Glutamatergic neuron (in vitro differentiated cells): ENCODE measurements at regions not wholly inside any gene's neighbourhood (a gene's known extent, or its start where the extent isn't known, plus 50 kb on each side); places are given as distances from the start of the nearest gene placed in this dataset.

ENCODE experiments used
- DNase-seq: peaks from one replicate; pipeline ENCODE4 v3.0.0; 2022
- H3K27ac Mint-ChIP-seq: one replicate; pipeline ENCODE4 v1.8.0; 2020; ENCODE audit warnings: mild to moderate bottlenecking, mixed read lengths, inconsistent platforms; ENCODE audit not compliant: unreplicated experiment
- H3K27me3 Mint-ChIP-seq: one replicate; pipeline ENCODE4 v1.8.0; 2020; ENCODE audit warnings: mild to moderate bottlenecking, moderate library complexity, mixed read lengths, inconsistent platforms; ENCODE audit not compliant: unreplicated experiment
- H3K36me3 Mint-ChIP-seq: one replicate; pipeline ENCODE4 v1.8.0; 2020; ENCODE audit warnings: mild to moderate bottlenecking, mixed read lengths, inconsistent platforms; ENCODE audit not compliant: unreplicated experiment
- H3K4me1 Mint-ChIP-seq: one replicate; pipeline ENCODE4 v1.8.0; 2020; ENCODE audit warnings: mild to moderate bottlenecking, low read depth, mixed read lengths, inconsistent platforms; ENCODE audit not compliant: unreplicated experiment
- H3K4me3 Mint-ChIP-seq: one replicate; pipeline ENCODE4 v1.8.0; 2020; ENCODE audit warnings: mild to moderate bottlenecking, mixed read lengths, inconsistent platforms; ENCODE audit not compliant: unreplicated experiment
- H3K9me3 Mint-ChIP-seq: one replicate; pipeline ENCODE4 v1.8.0; 2020; ENCODE audit warnings: mild to moderate bottlenecking, moderate library complexity, mixed read lengths, inconsistent platforms; ENCODE audit not compliant: unreplicated experiment
- TF ChIP-seq, protein P1 (sequence below): fragments of 200-600 bp; sonication (generic); IDR thresholded peaks from one replicate; pipeline ENCODE4 v1.5.0; 2021; ENCODE audit not compliant: partially characterized antibody, unreplicated experiment

DNA sequence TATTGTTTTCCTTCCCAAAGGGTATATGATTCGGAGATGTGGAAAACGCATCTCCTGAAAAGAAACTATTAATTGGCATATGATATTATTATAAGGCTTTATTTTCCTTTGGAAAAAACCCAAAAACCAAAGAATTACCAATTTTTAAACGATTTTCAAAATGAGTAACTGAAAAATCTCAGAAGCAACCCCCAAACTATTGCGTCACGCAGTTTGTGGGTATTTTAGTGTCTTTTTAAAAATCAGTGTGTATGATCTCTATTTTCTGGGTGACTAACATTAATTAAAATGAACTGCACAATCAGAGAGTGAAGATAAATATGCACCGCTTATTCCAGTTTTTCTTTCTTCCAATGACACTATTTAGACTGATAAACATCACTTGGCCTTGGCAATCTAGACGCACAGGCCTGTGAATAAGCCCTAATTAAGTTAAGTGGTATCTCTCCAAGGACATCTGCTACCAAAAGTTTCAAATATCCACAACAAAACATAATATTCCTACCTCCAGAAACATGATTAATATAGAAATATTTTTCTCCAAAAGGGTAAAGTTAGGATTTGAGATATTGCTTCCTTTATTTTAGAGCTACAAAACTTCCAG, 511.5 kb upstream of the FAM241A start:
- no peak overlapping the region for H3K27ac Mint-ChIP-seq
- H3K4me1 Mint-ChIP-seq, result peaks cover 7% of the 10 kb centered on the region
- no peak overlapping the region for H3K4me3 Mint-ChIP-seq
- H3K36me3 Mint-ChIP-seq, result no peaks in the 10 kb centered on the region
- DNase-seq, result no peak
- H3K9me3 Mint-ChIP-seq, result no peaks in the 10 kb centered on the region
- TF ChIP-seq, protein P1, sequence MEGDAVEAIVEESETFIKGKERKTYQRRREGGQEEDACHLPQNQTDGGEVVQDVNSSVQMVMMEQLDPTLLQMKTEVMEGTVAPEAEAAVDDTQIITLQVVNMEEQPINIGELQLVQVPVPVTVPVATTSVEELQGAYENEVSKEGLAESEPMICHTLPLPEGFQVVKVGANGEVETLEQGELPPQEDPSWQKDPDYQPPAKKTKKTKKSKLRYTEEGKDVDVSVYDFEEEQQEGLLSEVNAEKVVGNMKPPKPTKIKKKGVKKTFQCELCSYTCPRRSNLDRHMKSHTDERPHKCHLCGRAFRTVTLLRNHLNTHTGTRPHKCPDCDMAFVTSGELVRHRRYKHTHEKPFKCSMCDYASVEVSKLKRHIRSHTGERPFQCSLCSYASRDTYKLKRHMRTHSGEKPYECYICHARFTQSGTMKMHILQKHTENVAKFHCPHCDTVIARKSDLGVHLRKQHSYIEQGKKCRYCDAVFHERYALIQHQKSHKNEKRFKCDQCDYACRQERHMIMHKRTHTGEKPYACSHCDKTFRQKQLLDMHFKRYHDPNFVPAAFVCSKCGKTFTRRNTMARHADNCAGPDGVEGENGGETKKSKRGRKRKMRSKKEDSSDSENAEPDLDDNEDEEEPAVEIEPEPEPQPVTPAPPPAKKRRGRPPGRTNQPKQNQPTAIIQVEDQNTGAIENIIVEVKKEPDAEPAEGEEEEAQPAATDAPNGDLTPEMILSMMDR, result no peak
- H3K27me3 Mint-ChIP-seq, result no peaks in the 10 kb centered on the region

DNA sequence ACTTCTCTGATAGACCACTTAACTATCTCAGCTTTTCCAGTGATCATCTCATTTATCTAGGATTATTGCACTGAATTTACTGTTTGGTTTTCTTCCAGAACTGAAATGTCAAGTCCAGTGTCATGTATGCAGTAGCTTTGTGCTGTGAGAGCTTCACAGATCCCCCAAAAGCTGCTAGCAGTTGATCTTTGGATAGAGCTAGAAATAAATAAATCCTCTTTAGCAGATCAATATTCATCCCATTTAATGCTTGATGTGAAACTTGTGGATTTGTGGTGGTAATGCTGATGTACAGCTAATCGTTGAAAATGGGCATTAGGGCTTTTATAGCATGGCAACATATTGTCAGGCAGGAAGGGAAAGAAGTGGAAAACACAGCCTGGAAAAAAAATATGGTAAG, 509.6 kb upstream of the FAM241A start:
- Mint-ChIP-seq H3K4me3 (no peak overlapping the region), H3K4me1 (peaks cover 7% of the 10 kb centered on the region), H3K27ac (no peak overlapping the region), H3K9me3 (no peaks in the 10 kb centered on the region), H3K36me3 (no peaks in the 10 kb centered on the region), H3K27me3 (no peaks in the 10 kb centered on the region)
- no peak for DNase-seq
- TF ChIP-seq, protein P1, result no peak

DNA sequence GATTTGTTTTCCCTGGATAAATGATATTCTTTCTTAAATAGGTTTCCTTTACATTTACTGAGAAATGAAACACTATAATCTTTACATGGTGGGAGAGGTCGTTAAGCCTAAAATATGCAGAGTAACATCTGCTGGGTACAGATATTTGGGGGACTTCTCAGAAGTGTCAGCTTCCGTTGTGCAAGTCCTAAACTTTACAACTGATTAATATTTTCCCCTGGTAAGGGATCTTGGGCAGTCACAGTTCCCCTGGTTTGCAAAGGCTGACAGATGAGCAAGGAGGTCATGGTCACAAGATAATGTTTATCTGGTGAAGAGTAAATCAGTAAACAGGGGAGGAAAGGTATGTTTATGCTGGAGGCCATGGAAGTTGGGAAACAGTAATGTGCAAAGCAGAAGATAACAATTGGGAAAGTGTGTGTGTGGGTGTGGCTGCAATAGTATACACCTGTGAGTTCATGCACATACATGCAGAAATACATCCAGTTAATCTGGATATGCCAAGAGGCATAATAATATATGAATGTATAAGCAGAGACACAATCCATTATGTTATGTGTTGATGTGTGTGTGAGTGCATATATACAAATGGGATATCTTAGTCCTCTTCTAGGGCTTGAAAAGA, 508.2 kb upstream of the FAM241A start:
- DNase-seq, result no peak
- TF ChIP-seq, protein P1, result no peak
- H3K9me3 Mint-ChIP-seq, result no peaks in the 10 kb centered on the region
- H3K27me3 Mint-ChIP-seq, result no peaks in the 10 kb centered on the region
- no peaks in the 10 kb centered on the region for H3K36me3 Mint-ChIP-seq
- H3K4me1 Mint-ChIP-seq, result peaks cover 7% of the 10 kb centered on the region
- H3K4me3 Mint-ChIP-seq, result no peak overlapping the region
- no peak overlapping the region for H3K27ac Mint-ChIP-seq

DNA sequence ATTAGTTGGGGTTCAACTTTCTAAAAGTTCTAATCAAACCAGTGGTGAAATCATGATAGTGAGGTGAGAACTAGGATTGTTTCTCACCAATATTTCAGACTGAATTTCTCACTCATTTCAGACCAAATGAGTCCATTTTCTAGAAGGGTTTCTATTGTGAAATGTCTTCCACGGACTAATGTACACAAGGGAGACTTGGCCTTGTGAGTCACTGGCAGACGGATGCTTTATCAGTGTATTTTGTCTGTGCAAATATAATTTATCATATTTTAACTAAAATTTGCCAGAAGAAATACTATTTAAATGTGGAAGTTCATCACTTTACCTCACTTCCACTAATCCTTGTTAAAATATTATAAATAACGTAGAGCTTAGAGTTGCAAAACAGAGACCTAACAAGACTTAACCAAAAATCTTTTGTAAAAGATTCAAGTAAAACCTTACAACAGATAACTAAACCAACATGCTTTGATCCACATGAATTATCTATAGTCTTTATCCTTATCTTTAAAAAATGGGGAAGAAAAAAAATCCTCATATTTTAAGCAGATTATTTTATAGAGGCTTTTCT, 506.0 kb upstream of the FAM241A start:
- H3K36me3 Mint-ChIP-seq, result no peaks in the 10 kb centered on the region
- H3K4me1 Mint-ChIP-seq, result peaks cover 7% of the 10 kb centered on the region
- H3K27ac Mint-ChIP-seq, result no peak overlapping the region
- no peak for DNase-seq
- H3K4me3 Mint-ChIP-seq, result no peak overlapping the region
- TF ChIP-seq, protein P1, result no peak
- H3K9me3 Mint-ChIP-seq, result no peaks in the 10 kb centered on the region
- H3K27me3 Mint-ChIP-seq, result no peaks in the 10 kb centered on the region

DNA sequence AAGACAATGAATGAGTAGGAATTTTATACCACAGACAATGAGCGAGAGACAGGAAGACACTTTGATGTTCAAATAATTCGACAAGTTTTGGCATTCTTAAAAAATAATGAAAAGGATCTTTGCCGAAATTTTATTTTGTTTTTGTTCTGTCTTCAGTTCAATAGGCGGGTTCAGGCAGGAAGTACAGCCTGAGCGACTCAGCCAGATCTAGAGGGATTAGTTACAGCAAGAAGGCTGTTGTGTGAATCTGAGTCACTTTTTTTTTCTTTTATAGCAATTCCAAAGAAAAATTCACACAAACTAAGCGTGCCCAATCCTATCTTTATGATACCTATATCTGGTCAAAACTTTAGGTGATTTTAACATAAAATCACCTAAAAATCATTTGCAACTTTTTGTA, 505.4 kb upstream of the FAM241A start:
- H3K9me3 Mint-ChIP-seq, result no peaks in the 10 kb centered on the region
- no peak for DNase-seq
- H3K4me3 Mint-ChIP-seq, result no peak overlapping the region
- H3K4me1 Mint-ChIP-seq, result peaks cover 7% of the 10 kb centered on the region
- no peaks in the 10 kb centered on the region for H3K36me3 Mint-ChIP-seq
- no peaks in the 10 kb centered on the region for H3K27me3 Mint-ChIP-seq
- H3K27ac Mint-ChIP-seq, result no peak overlapping the region
- TF ChIP-seq, protein P1, result no peak
